CD8-positive, alpha-beta memory T cell (primary cell): ENCODE measurements at regions not wholly inside any gene's neighbourhood (a gene's known extent, or its start where the extent isn't known, plus 50 kb on each side); places are given as distances from the start of the nearest gene placed in this dataset.
"Not testable (repeated sequence)": the region's sequence is repeated elsewhere in the genome, so short reads cannot be mapped to it uniquely, and the experiment has no call there.

ENCODE experiments used
- CTCF ChIA-PET: fragments of 350-600 bp; sonication (Branson Sonifier 250); formaldehyde crosslinking; loops from one replicate; lab custom pipeline; 2021; ENCODE audit warnings: antibody characterized with exemption; lab: Charles Lee
- POLR2A ChIA-PET: fragments of 350-600 bp; sonication (Branson Sonifier 250); formaldehyde crosslinking; loops from one replicate; lab custom pipeline; 2021; ENCODE audit warnings: antibody characterized with exemption; lab: Charles Lee
- DNase-seq, 5 donors: peaks; one replicate each; pipeline versions ENCODE4 v3.0.0 to v3.0.0-alpha.2; 2020 to 2022; ENCODE audit warnings: mixed read lengths in 1 of 5
- H3K27ac ChIP-seq: one replicate; pipeline ENCODE4 v1.7.0; 2013; ENCODE audit warnings: low read depth, mild to moderate bottlenecking, low read length, moderate library complexity
- H3K27me3 ChIP-seq: 2 replicates; pipeline ENCODE4 v1.7.0; 2013; ENCODE audit warnings: low read length, mild to moderate bottlenecking; ENCODE audit not compliant: insufficient read depth, poor library complexity, severe bottlenecking
- H3K36me3 ChIP-seq: 2 replicates; pipeline ENCODE4 v1.7.0; 2013; ENCODE audit warnings: mild to moderate bottlenecking, low read length, moderate library complexity; ENCODE audit not compliant: insufficient read depth
- H3K4me1 ChIP-seq: 2 replicates; pipeline ENCODE4 v1.7.0; 2013; ENCODE audit warnings: mild to moderate bottlenecking, low read length, moderate library complexity; ENCODE audit not compliant: insufficient read depth
- H3K4me3 ChIP-seq: 2 replicates; pipeline ENCODE4 v1.7.0; 2013; ENCODE audit warnings: mild to moderate bottlenecking, low read length
- H3K9me3 ChIP-seq: 2 replicates; pipeline ENCODE4 v1.7.0; 2013; ENCODE audit warnings: mild to moderate bottlenecking, low read length
- H3K27ac Mint-ChIP-seq, 8 donors: one replicate each; pipeline ENCODE4 v1.8.0; 2020 to 2021; ENCODE audit warnings: mixed read lengths in 8 of 8, mild to moderate bottlenecking in 6 of 8, inconsistent platforms in 3 of 8, moderate library complexity in 3 of 8
- H3K27me3 Mint-ChIP-seq, 2 donors: one replicate each; pipeline ENCODE4 v1.8.0; 2020 to 2021; ENCODE audit warnings: mixed read lengths in 2 of 2, mild to moderate bottlenecking in 1 of 2, moderate library complexity in 1 of 2
- H3K36me3 Mint-ChIP-seq, 3 donors: one replicate each; pipeline ENCODE4 v1.8.0; 2020 to 2021; ENCODE audit warnings: mixed read lengths in 3 of 3, inconsistent platforms in 1 of 3, mild to moderate bottlenecking in 1 of 3
- H3K4me1 Mint-ChIP-seq, 3 donors: one replicate each; pipeline ENCODE4 v1.8.0; 2020 to 2021; ENCODE audit warnings: mixed read lengths in 3 of 3, inconsistent platforms in 1 of 3, mild to moderate bottlenecking in 1 of 3
- H3K4me3 Mint-ChIP-seq, 7 donors: one replicate each; pipeline ENCODE4 v1.8.0; 2020 to 2021; ENCODE audit warnings: mixed read lengths in 7 of 7, mild to moderate bottlenecking in 6 of 7, moderate library complexity in 4 of 7, inconsistent platforms in 2 of 7
- H3K9me3 Mint-ChIP-seq, 5 donors: one replicate each; pipeline ENCODE4 v1.8.0; 2020 to 2022; ENCODE audit warnings: mixed read lengths in 5 of 5, mild to moderate bottlenecking in 3 of 5, moderate library complexity in 2 of 5, inconsistent platforms in 1 of 5

- Histone ChIP-seq H3K27me3 (no peaks in the 10 kb centered on the region), H3K4me1 (no peaks in the 10 kb centered on the region), H3K36me3 (no peaks in the 10 kb centered on the region), H3K4me3 (no peak overlapping the region), H3K9me3 (no peaks in the 10 kb centered on the region), H3K27ac (no peak overlapping the region)
- Mint-ChIP-seq H3K4me3 (no peak overlapping the region), H3K4me1 (no peaks in the 10 kb centered on the region), H3K27ac (no peak overlapping the region), H3K9me3 (peaks cover 0 to 9% (median 4%) of the 10 kb centered on the region in 5 donors), H3K36me3 (peaks cover 0 to 3% (median 2%) of the 10 kb centered on the region in 3 donors), H3K27me3 (peaks cover 4 to 7% of the 10 kb centered on the region in 2 donors)
- no peak for DNase-seq
- ChIA-PET POLR2A (no interaction called here), CTCF (no interaction called here)
Measured at GRCh38 chr10:17538941-17539340, 78.2 kb downstream of the HACD1 start.

GRCh38 chr10:17537281-17537680, 79.9 kb downstream of the HACD1 start:
- H3K27me3 ChIP-seq: no peaks in the 10 kb centered on the region
- no peaks in the 10 kb centered on the region for H3K4me1 ChIP-seq
- H3K27ac ChIP-seq: no peak overlapping the region
- no peak overlapping the region for H3K4me3 Mint-ChIP-seq
- peaks cover 0 to 3% (median 0%) of the 10 kb centered on the region in 3 donors for H3K36me3 Mint-ChIP-seq
- H3K36me3 ChIP-seq: no peaks in the 10 kb centered on the region
- peaks cover 0 to 4% of the 10 kb centered on the region in 2 donors for H3K27me3 Mint-ChIP-seq
- H3K4me1 Mint-ChIP-seq: no peaks in the 10 kb centered on the region
- H3K9me3 ChIP-seq: no peaks in the 10 kb centered on the region
- peaks cover 0 to 9% (median 4%) of the 10 kb centered on the region in 5 donors for H3K9me3 Mint-ChIP-seq
- no peak overlapping the region for H3K4me3 ChIP-seq
- POLR2A ChIA-PET: no interaction called here
- no peak for DNase-seq
- peak overlapping the region in 1 of 8 donors; percentile 22 for H3K27ac Mint-ChIP-seq
- CTCF ChIA-PET: no interaction called here

- Histone ChIP-seq H3K4me1 (no peaks in the 10 kb centered on the region), H3K27ac (no peak overlapping the region), H3K4me3 (no peak overlapping the region), H3K9me3 (no peaks in the 10 kb centered on the region), H3K27me3 (no peaks in the 10 kb centered on the region), H3K36me3 (no peaks in the 10 kb centered on the region)
- POLR2A ChIA-PET: no interaction called here
- Mint-ChIP-seq H3K9me3 (peaks cover 0 to 9% (median 4%) of the 10 kb centered on the region in 5 donors), H3K36me3 (peaks cover 0 to 3% (median 0%) of the 10 kb centered on the region in 3 donors), H3K4me3 (no peak overlapping the region), H3K27me3 (peaks cover 0 to 4% of the 10 kb centered on the region in 2 donors), H3K4me1 (no peaks in the 10 kb centered on the region), H3K27ac (no peak overlapping the region)
- CTCF ChIA-PET: no interaction called here
- DNase-seq: no peak
Measured at GRCh38 chr10:17536221-17536620, 81.0 kb downstream of the HACD1 start.

- H3K9me3 Mint-ChIP-seq: peaks cover 0 to under 1% (median 0%) of the 10 kb centered on the region in 5 donors
- H3K4me1 Mint-ChIP-seq: no peaks in the 10 kb centered on the region
- Histone ChIP-seq H3K27ac (no peak overlapping the region), H3K4me1 (no peaks in the 10 kb centered on the region), H3K4me3 (no peak overlapping the region), H3K27me3 (no peaks in the 10 kb centered on the region), H3K36me3 (no peaks in the 10 kb centered on the region), H3K9me3 (no peaks in the 10 kb centered on the region)
- no peak overlapping the region for H3K4me3 Mint-ChIP-seq
- peaks cover 0 to 1% (median 0%) of the 10 kb centered on the region in 3 donors for H3K36me3 Mint-ChIP-seq
- H3K27me3 Mint-ChIP-seq: peaks cover 0 to 4% of the 10 kb centered on the region in 2 donors
- ChIA-PET CTCF (no interaction called here), POLR2A (no interaction called here)
- no peak for DNase-seq
- no peak overlapping the region for H3K27ac Mint-ChIP-seq
Measured at GRCh38 chr10:17533731-17534130, 79.3 kb upstream of the ST8SIA6 start.

- DNase-seq: no peak
- H3K9me3 Mint-ChIP-seq: peaks cover 0 to 2% (median 0%) of the 10 kb centered on the region in 5 donors
- ChIA-PET POLR2A (no interaction called here), CTCF (no interaction called here)
- Histone ChIP-seq H3K4me3 (no peak overlapping the region), H3K27me3 (no peaks in the 10 kb centered on the region), H3K9me3 (no peaks in the 10 kb centered on the region), H3K4me1 (no peaks in the 10 kb centered on the region), H3K27ac (no peak overlapping the region), H3K36me3 (no peaks in the 10 kb centered on the region)
- H3K4me3 Mint-ChIP-seq: no peak overlapping the region
- H3K4me1 Mint-ChIP-seq: no peaks in the 10 kb centered on the region
- peaks cover 6 to 17% of the 10 kb centered on the region in 2 donors for H3K27me3 Mint-ChIP-seq
- H3K27ac Mint-ChIP-seq: no peak overlapping the region
- H3K36me3 Mint-ChIP-seq: peaks cover 0 to 3% (median 1%) of the 10 kb centered on the region in 3 donors
Measured at GRCh38 chr10:17528306-17528862, 74.0 kb upstream of the ST8SIA6 start.

GRCh38 chr10:17527514-17528146, 73.2 kb upstream of the ST8SIA6 start:
- Mint-ChIP-seq H3K27ac (no peak overlapping the region), H3K27me3 (peaks cover 7 to 17% of the 10 kb centered on the region in 2 donors), H3K4me1 (no peaks in the 10 kb centered on the region), H3K36me3 (peaks cover 0 to 3% (median 0%) of the 10 kb centered on the region in 3 donors), H3K4me3 (no peak overlapping the region), H3K9me3 (peaks cover 0 to 2% (median 0%) of the 10 kb centered on the region in 5 donors)
- no peak overlapping the region for H3K4me3 ChIP-seq
- H3K9me3 ChIP-seq: no peaks in the 10 kb centered on the region
- no peaks in the 10 kb centered on the region for H3K27me3 ChIP-seq
- no peak overlapping the region for H3K27ac ChIP-seq
- POLR2A ChIA-PET: no interaction called here
- no peaks in the 10 kb centered on the region for H3K36me3 ChIP-seq
- CTCF ChIA-PET: no interaction called here
- no peaks in the 10 kb centered on the region for H3K4me1 ChIP-seq
- DNase-seq: no peak

- H3K27ac ChIP-seq, H3K27me3 ChIP-seq, POLR2A ChIA-PET, H3K9me3 ChIP-seq, H3K4me1 ChIP-seq, DNase-seq, H3K4me3 ChIP-seq, H3K4me3 Mint-ChIP-seq, H3K36me3 ChIP-seq, CTCF ChIA-PET, H3K9me3 Mint-ChIP-seq, H3K4me1 Mint-ChIP-seq, H3K36me3 Mint-ChIP-seq: not testable (repeated sequence)
- H3K27ac Mint-ChIP-seq: peak overlapping the region in 1 of 8 donors; percentile 48
- peaks cover 7 to 17% of the 10 kb centered on the region in 2 donors for H3K27me3 Mint-ChIP-seq
Measured at GRCh38 chr10:17526571-17526970, 72.2 kb upstream of the ST8SIA6 start.

GRCh38 chr10:17523917-17524316, 69.5 kb upstream of the ST8SIA6 start:
- Histone ChIP-seq H3K4me3 (no peak overlapping the region), H3K27me3 (no peaks in the 10 kb centered on the region), H3K9me3 (no peaks in the 10 kb centered on the region), H3K4me1 (no peaks in the 10 kb centered on the region), H3K36me3 (no peaks in the 10 kb centered on the region), H3K27ac (no peak overlapping the region)
- Mint-ChIP-seq H3K4me3 (no peak overlapping the region), H3K36me3 (peaks cover 0 to 3% (median 0%) of the 10 kb centered on the region in 3 donors), H3K4me1 (no peaks in the 10 kb centered on the region), H3K27ac (peak overlapping the region in 1 of 8 donors; percentile 47), H3K9me3 (peaks cover 0 to 2% (median 0%) of the 10 kb centered on the region in 5 donors), H3K27me3 (peaks cover 7 to 17% of the 10 kb centered on the region in 2 donors)
- ChIA-PET CTCF (no interaction called here), POLR2A (no interaction called here)
- no peak for DNase-seq
